ENCODE measurements at regions not wholly inside any gene's neighbourhood (a gene's known extent, or its start where the extent isn't known, plus 50 kb on each side); places are given as distances from the start of the nearest gene placed in this dataset.

- TF ChIP-seq RARB (CRISPR knock-in tag; IDR thresholded peaks at IDR 0.05) (no peak), ARNTL (CRISPR knock-in tag; IDR thresholded peaks at IDR 0.05; ENCODE audit: borderline replicate concordance, low read depth) (no peak), PATZ1 (CRISPR knock-in tag; IDR thresholded peaks at IDR 0.05; ENCODE audit: borderline replicate concordance) (no peak), ZFP30 (CRISPR knock-in tag; IDR thresholded peaks at IDR 0.05) (no peak), TCF4 (CRISPR knock-in tag; IDR thresholded peaks at IDR 0.05; ENCODE audit: borderline replicate concordance) (no peak), CSDC2 (CRISPR knock-in tag; IDR thresholded peaks at IDR 0.05) (no peak), ZC3H10 (CRISPR knock-in tag; IDR thresholded peaks at IDR 0.05) (no peak), OSR1 (CRISPR knock-in tag; IDR thresholded peaks at IDR 0.05) (no peak), POU6F1 (CRISPR knock-in tag; IDR thresholded peaks at IDR 0.05; ENCODE audit: borderline replicate concordance, low read depth) (no peak), TOX (CRISPR knock-in tag; IDR thresholded peaks at IDR 0.05; ENCODE audit: borderline replicate concordance) (no peak)
Observed at GRCh38 chr1:239174880-239175279, 211.5 kb upstream of the CHRM3 start.

Measured in SK-N-SH treated with all-trans-retinoic acid at 6 μM for 48 hours (cell line).